SK-N-MC (cell line): ENCODE measurements at regions not wholly inside any gene's neighbourhood (a gene's known extent, or its start where the extent isn't known, plus 50 kb on each side); places are given as distances from the start of the nearest gene placed in this dataset.

ENCODE experiments used
- EZH2 ChIP-seq: fragments of 200-600 bp; sonication (generic); IDR thresholded peaks from one replicate; pipeline ENCODE4 v1.6.1; 2017; ENCODE audit warnings: antibody characterized with exemption
- FOXP2 ChIP-seq: optimal IDR thresholded peaks from 2 replicates; pipeline ENCODE3; 2011; ENCODE audit warnings: mild to moderate bottlenecking, moderate library complexity; ENCODE audit not compliant: insufficient read depth; ENCODE audit errors: extremely low read length, control extremely low read depth
- POLR2AphosphoS5 ChIP-seq: IDR thresholded peaks from 2 replicates; pipeline ENCODE4 v1.6.1; 2012; ENCODE audit warnings: mild to moderate bottlenecking, low read depth, low read length, borderline replicate concordance

- no peak for TF ChIP-seq FOXP2
- TF ChIP-seq EZH2 = no peak
- TF ChIP-seq POLR2AphosphoS5 = no peak
Observed at GRCh38 chr2:8263901-8264300, 418.0 kb upstream of the ID2 start.
